GM10266 (cell line): ENCODE measurements at regions not wholly inside any gene's neighbourhood (a gene's known extent, or its start where the extent isn't known, plus 50 kb on each side); places are given as distances from the start of the nearest gene placed in this dataset.

ENCODE experiments used
- DNase-seq: peaks from one replicate; pipeline ENCODE4 v3.0.0; 2012; ENCODE audit errors: extremely low spot score
- CTCF ChIP-seq: IDR thresholded peaks from 2 replicates; pipeline ENCODE4 v1.5.1; 2012; ENCODE audit warnings: mild to moderate bottlenecking, low read depth; ENCODE audit not compliant: control insufficient read depth, insufficient read depth; ENCODE audit errors: missing control alignments

GRCh38 chr18:67279988-67280387 lies 236.5 kb downstream of the DSEL start:
- DNase-seq: no peak
- no peak for TF ChIP-seq CTCF

GRCh38 chr18:67278984-67279383 lies 237.5 kb downstream of the DSEL start:
- no peak for DNase-seq
- no peak for TF ChIP-seq CTCF

- no peak for DNase-seq
- no peak for TF ChIP-seq CTCF
Measured at GRCh38 chr18:67276638-67277037, 239.9 kb downstream of the DSEL start.

GRCh38 chr18:67273288-67273687 lies 243.2 kb downstream of the DSEL start:
- DNase-seq: no peak
- TF ChIP-seq CTCF: no peak

GRCh38 chr18:67269206-67269605 lies 247.3 kb downstream of the DSEL start:
- no peak for DNase-seq
- no peak for TF ChIP-seq CTCF

GRCh38 chr18:67268530-67268929 lies 248.0 kb downstream of the DSEL start:
- DNase-seq: no peak
- TF ChIP-seq CTCF: no peak

- DNase-seq: no peak
- no peak for TF ChIP-seq CTCF
Measured at GRCh38 chr18:67266246-67267237, 250.0 kb downstream of the DSEL start.
